Ascending aorta (tissue), 2 donors: ENCODE measurements at regions not wholly inside any gene's neighbourhood (a gene's known extent, or its start where the extent isn't known, plus 50 kb on each side); places are given as distances from the start of the nearest gene placed in this dataset.

Experiments used
- DNase-seq, 2 donors: peaks; one replicate each; pipeline ENCODE4 v3.0.0-alpha.2; 2019; ENCODE audit warnings: low spot score in 2 of 2
- H3K27ac ChIP-seq, 2 donors: fragments of 200-600 bp; sonication (generic); one replicate each; pipeline ENCODE4 v1.5.1; 2016 to 2017; ENCODE audit warnings: mild to moderate bottlenecking in 1 of 2
- H3K27me3 ChIP-seq: fragments of 200-600 bp; sonication (generic); one replicate; pipeline ENCODE4 v1.5.1; 2017
- H3K36me3 ChIP-seq, 2 donors: fragments of 200-600 bp; sonication (generic); one replicate each; pipeline ENCODE4 v1.5.1; 2016
- H3K4me1 ChIP-seq, 2 donors: fragments of 200-600 bp; sonication (generic); one replicate each; pipeline ENCODE4 v1.5.1; 2016 to 2017; ENCODE audit warnings: mild to moderate bottlenecking in 1 of 2
- H3K4me3 ChIP-seq, 2 donors: fragments of 200-600 bp; sonication (generic); one replicate each; pipeline ENCODE4 v1.5.1; 2016 to 2017; ENCODE audit warnings: mild to moderate bottlenecking in 1 of 2
- H3K9me3 ChIP-seq, 2 donors: fragments of 200-600 bp; sonication (generic); one replicate each; pipeline ENCODE4 v1.5.1; 2016
- CTCF ChIP-seq, 3 experiments: fragments of 200-600 bp in 2 of 3; fragments of 450-650 bp in 1 of 3; sonication (generic) in 2 of 3; IDR thresholded peaks; one replicate each; pipeline ENCODE4 v1.5.1; 2016 to 2019; ENCODE audit warnings: antibody characterized with exemption in 3 of 3, mild to moderate bottlenecking in 1 of 3, moderate library complexity in 1 of 3
- intact Hi-C: fragments of 100-400 bp; cut with DNase I; formaldehyde crosslinking; loops from one replicate; pipeline ENCODE4 v1.15.1; 2023

GRCh38 chr12:118746176-118746575, 235.2 kb upstream of the SRRM4 start:
- Histone ChIP-seq H3K36me3 (no peaks in the 10 kb centered on the region), H3K27ac (no peak overlapping the region), H3K4me3 (no peak overlapping the region), H3K9me3 (no peaks in the 10 kb centered on the region), H3K4me1 (no peaks in the 10 kb centered on the region), H3K27me3 (no peaks in the 10 kb centered on the region)
- DNase-seq, result no peak
- intact Hi-C loops, result no loop called here
- TF ChIP-seq CTCF (IDR thresholded peaks at IDR 0.05), result no peak

GRCh38 chr12:118746960-118747359, 234.4 kb upstream of the SRRM4 start:
- no peaks in the 10 kb centered on the region for H3K9me3 ChIP-seq
- no peak overlapping the region for H3K27ac ChIP-seq
- no peaks in the 10 kb centered on the region for H3K27me3 ChIP-seq
- intact Hi-C loops, result no loop called here
- no peak for DNase-seq
- TF ChIP-seq CTCF (IDR thresholded peaks at IDR 0.05), result no peak
- no peaks in the 10 kb centered on the region for H3K4me1 ChIP-seq
- no peaks in the 10 kb centered on the region for H3K36me3 ChIP-seq
- no peak overlapping the region for H3K4me3 ChIP-seq

- no peak overlapping the region for H3K4me3 ChIP-seq
- no peaks in the 10 kb centered on the region for H3K36me3 ChIP-seq
- intact Hi-C loops, result no loop called here
- no peaks in the 10 kb centered on the region for H3K9me3 ChIP-seq
- no peak overlapping the region for H3K27ac ChIP-seq
- no peaks in the 10 kb centered on the region for H3K4me1 ChIP-seq
- TF ChIP-seq CTCF (IDR thresholded peaks at IDR 0.05), result no peak
- no peak for DNase-seq
- H3K27me3 ChIP-seq, result no peaks in the 10 kb centered on the region
These were observed 233.6 kb upstream of the SRRM4 start for GRCh38 chr12:118747771-118748170.

GRCh38 chr12:118748478-118749380, 232.6 kb upstream of the SRRM4 start:
- Histone ChIP-seq H3K27me3 (no peaks in the 10 kb centered on the region), H3K36me3 (no peaks in the 10 kb centered on the region), H3K27ac (no peak overlapping the region), H3K4me3 (no peak overlapping the region), H3K9me3 (no peaks in the 10 kb centered on the region), H3K4me1 (no peaks in the 10 kb centered on the region)
- no peak for TF ChIP-seq CTCF (IDR thresholded peaks at IDR 0.05)
- DNase-seq, result no peak
- intact Hi-C loops, result no loop called here

- no peak for TF ChIP-seq CTCF (IDR thresholded peaks at IDR 0.05)
- H3K36me3 ChIP-seq, result no peaks in the 10 kb centered on the region
- H3K9me3 ChIP-seq, result no peaks in the 10 kb centered on the region
- H3K4me1 ChIP-seq, result no peaks in the 10 kb centered on the region
- H3K27ac ChIP-seq, result no peak overlapping the region
- no peak for DNase-seq
- intact Hi-C loops, result no loop called here
- no peak overlapping the region for H3K4me3 ChIP-seq
- H3K27me3 ChIP-seq, result no peaks in the 10 kb centered on the region
These were observed 231.7 kb upstream of the SRRM4 start for GRCh38 chr12:118749646-118750045.
